Endothelial cell of hepatic sinusoid (primary cell): ENCODE measurements at regions not wholly inside any gene's neighbourhood (a gene's known extent, or its start where the extent isn't known, plus 50 kb on each side); places are given as distances from the start of the nearest gene placed in this dataset.
"Not testable (repeated sequence)": the region's sequence is repeated elsewhere in the genome, so short reads cannot be mapped to it uniquely, and the experiment has no call there.

Experiments
- in situ Hi-C: cut with HindIII; loops from 2 replicates; pipeline ENCODE4 v1.10.0; 2017; ENCODE audit warnings: low sequenced_read_pairs

DNA sequence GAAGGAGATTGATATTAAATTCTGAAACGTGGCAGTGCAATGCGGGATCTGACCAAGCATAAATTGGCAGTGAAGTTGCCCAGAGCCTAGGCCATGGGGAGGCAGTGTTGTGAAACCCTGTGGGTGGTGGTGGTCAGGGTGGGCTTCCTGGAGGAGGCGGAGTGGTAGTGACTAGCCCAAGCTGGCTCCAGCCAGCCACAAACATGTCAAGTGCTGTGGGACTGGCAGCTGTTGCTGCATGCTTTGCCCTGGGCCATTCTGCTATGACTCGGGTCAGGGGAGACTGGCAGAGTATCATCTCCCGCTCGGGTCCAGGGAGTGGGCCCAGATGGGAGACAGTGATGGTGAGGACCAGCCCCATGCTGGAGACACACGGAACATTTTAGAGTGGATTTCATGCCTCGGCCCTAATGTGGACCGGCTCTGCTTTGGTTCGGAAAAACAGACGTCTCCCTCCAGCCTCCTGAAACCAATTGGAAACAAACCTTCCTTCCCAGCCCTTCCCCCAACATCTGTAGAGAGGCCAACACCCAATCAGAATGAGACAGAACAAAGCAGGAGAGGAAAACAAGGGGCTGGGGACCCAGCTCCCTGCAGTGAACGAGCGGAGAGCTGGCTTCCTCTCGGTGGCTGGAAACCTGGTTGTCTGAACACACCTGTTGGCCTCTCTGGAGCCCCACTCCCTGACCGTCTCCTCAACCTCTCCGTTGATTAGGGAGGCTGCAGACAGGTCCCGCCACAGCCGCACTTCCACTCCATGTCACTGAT, 58.2 kb downstream of the TMEM270 start:
- in situ Hi-C loops: no loop called here

DNA sequence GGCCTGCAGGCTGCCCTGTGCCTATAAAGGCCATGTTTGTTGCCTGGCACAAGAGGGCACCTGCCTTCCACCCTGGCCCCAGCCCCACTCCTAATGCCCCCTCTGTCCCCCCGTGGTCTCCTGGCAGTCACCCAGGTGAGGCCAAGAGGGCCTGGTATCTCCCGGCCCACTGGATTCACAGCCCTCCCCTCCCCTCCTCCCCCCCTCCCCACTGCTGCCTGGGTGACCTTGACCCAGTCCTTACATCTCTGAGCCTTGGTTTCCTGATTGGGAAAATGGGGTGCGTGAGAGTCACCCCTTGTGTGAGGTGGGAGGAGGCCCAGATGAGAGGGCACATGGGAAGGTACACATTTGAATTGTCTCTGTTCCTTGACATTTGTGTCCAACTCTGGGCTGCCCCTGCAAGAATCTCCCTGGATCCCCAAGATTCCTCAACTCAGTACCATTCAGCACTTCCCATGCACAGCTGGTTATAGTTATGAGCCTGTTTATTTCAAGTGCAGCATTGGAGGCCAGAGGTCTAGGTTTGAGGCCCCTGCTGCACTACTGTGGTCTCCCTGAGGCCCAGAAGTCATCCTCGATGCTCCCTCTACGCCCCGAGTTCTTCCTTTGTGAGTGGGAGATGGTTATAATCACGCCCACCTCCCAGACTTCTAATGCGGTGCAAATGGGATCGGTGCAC, 58.9 kb downstream of the TMEM270 start:
- in situ Hi-C loops: no loop called here

DNA sequence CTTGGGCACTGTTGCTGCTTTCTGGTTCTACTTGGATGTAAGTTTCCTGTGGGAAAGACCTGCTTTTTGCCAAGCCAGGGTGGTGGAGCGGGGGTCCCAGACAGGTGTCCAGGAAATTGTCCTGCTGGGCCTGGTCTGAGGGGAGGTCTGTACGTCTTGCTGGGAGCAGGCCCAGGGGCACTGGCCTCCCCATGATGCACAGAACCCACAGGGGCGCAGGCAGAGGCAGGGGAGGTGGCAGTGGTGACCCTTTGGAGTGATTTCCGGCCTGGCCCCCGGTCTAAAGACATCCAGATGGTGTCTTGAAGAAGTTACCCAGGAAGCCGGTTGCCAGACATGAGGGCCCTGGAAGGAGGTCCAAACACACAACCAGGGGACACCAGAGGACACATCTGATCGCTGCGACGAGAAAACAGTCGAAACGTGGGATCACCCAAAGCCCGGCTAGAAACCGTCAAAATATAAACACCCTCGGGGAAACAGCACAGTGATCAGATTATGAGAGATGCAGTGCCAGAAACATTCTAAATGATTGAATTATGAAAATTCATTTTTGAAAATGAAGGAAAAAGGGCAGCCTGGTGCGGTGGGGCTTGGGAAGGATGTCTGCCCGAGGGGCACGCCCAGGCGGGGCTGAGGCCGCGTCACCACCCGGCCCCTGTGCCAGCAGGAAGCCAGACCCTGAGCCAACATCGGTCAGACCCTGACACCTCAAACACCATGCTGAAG, 59.6 kb downstream of the TMEM270 start:
- in situ Hi-C loops: no loop called here

DNA sequence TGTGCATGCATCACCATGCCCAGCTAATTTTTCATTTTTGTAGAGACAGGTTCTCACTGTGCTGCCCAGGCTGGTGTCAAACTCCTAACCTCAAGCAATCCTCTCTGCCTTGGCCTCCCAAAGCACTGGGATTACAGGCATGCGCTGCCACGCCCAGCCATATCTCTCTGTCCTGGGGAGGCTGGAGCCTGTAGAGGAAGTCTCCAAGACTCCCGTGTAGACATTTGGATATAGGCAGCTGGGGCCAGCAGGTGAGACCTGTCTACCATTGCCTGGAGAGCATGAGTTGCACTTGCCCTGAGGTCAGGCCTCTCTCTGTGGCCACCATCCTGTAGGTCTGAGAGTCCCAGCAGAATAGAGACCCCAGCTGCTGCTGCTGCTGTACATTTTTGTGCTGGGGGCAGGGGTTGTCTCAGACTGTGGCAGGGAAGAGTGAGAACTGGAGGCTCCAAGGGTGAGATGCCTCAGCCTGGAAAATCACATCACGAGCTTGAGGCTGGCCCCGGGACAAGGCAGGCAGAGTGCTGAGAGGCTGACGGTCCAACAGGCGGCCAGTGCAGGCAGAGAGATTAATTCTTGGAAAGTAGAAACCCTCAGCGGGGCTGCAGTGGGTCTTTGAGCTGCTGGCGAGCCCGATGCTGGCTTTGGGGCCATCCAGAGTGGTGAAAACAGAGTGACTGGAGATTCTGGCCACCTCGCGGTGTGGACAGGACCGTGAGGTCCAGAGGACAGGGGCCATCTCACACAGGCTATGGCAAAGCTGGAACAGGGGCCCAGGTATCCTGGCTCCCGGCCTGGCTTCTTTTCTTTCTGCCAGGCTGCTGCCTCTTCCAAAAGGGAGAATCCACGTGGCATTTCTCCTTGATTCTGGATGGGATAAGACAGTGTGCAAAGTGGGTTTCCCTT, 60.9 kb downstream of the TMEM270 start:
- in situ Hi-C loops: no loop called here

DNA sequence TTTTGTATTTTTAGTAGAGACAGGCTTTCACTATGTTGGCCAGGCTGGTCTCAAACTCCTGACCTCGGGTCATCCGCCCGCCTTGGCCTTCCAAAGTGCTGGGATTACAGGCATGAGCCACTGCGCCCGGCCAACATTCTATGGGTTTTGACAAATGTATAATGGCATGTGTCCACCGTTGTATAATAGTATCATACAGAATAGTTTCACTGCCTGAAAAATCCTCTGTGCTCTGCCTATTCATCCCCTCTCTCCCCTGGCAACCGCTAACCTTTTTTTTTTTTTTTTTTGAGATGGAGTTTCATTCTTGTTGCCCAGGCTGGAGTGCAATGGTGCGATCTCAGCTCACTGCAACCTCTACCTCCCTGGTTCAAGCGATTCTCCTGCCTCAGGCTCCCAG, 67.7 kb downstream of the TMEM270 start:
- in situ Hi-C loops: not testable (repeated sequence)

DNA sequence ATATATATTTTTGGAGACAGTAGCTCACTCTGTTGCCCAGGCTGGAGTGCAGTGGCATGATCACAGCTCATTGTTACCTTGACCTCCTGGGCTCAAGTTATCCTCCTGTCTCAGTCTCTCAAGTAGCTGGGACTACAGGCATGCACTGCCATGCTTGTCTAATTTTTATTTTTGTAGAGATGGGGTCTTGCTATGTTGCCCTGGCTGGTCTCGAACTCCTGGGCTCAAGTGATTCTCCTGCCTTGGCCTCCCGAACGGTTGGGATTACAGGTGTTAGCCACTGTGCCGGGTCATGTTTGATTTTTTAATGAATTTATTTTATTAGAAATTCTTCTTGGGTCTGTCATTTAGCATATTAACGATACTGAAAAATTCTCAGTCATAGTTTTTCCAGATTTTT, 70.5 kb downstream of the TMEM270 start:
- in situ Hi-C loops: no loop called here

DNA sequence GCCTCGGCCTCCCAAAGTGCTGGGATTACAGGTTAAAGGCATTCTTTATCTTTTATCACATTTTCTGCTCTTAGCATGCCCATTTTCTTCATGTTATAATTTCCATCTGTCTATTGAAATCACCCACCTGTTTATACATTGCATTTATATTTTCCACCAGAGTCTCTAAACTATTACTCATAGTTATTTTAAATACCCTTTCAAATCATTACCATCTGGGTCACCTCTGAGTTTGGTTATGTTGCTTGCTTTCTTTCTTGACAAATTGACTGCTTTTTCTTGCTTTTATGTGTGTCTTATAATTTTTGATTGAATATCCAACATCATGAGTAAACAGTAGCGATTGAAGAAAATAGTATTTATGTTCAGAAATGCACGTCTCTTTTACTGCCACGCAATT, 71.4 kb downstream of the TMEM270 start:
- in situ Hi-C loops: no loop called here

DNA sequence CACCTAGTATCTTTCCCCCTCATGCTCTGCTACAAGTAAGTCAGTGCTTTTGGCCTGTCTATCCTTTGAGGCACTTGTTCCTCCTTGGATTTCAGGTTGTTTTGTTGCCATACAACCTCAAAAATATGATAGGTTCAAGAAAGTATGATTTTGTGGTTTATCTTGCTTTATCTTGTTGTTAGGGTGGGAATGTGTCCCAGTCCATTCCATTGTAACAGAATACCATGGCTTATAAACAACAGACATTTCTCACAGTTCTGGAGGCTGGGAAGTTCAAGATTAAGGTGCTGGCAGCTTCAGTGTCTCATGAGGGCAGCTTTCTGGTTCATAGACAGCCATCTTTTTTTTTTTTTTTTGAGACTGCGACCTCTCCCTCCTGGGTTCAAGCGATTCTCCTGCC, 72.1 kb downstream of the TMEM270 start:
- in situ Hi-C loops: no loop called here

DNA sequence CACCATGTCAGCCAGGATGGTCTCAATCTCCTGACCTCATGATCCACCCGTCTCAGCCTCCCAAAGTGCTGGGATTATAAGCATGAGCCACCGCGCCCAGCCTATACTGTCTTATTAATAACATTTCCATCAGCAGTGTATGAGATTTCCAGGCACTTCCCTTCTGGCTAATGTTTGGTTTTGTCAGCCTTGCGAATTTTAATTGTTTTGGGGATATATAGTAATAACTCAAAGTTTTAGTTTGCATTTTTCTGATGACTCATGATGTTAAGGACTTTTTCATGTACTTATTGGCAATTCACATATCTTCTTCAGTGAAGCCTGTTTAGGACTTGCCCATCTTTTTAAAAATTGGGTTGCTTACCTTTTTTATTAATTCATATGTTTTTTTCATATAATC, 76.0 kb downstream of the TMEM270 start:
- in situ Hi-C loops: no loop called here

DNA sequence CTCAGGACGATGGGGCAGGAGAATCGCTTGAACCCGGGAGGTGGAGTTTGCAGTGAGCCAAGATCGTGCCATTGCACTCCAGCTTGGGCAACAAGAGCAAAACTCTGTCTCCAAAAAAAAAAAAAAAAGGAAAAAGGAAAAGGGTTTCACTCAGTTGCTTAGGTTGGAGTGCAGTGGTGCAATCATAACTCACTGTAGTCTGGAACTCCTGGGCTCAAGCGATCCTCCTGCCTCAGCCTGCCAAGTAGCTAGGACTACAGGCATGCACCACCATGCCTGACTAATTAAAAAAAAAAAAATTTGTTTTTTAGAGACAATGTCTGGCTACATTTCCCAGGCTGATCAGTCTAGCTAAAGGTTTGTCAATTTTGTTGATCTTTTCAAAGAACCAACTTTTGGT, 76.7 kb downstream of the TMEM270 start:
- in situ Hi-C loops: not testable (repeated sequence)

DNA sequence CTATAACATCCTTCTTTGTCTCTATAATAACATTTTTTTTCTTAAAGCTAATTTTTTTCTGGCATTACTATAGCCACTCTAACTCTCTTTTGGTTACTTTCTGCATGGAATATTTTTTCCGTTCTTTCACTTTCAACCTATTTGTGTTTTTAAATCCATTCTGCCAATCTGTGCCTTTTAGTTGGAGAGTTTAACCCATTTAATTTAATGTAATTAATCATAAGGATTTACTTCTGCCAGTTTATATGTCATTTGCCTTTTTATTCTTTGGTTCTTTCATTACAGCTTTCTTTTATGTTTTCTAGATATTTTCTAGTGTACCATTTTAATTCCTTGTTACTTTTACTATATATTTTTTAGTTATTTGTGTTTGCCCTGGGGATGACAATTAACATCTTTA, 78.6 kb downstream of the TMEM270 start:
- in situ Hi-C loops: no loop called here

DNA sequence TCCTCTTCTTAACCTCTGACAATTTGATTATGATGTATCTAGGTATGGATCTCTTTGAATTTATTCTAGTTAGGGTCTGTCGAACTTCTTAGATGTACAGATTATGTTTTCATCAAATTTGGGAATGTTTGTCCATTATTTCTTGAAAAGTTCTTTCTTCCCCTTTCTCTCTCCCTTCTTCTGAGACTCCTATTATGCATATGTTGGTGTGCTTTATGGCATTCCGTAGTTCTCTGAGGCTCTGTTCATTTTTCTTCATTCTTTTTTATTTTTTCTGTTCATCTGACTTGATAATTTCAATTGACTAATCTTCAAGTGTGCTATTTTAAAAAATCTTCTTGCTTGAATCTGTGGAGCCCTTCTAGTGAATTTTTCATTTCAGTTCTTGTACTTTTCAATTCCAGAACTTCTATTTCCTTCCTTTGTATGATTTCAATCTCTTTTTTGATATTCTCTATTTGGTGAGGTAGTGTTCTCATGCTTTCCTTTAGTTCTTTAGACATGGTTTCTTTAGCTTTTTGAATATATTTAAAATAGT, 79.8 kb downstream of the TMEM270 start:
- in situ Hi-C loops: no loop called here

DNA sequence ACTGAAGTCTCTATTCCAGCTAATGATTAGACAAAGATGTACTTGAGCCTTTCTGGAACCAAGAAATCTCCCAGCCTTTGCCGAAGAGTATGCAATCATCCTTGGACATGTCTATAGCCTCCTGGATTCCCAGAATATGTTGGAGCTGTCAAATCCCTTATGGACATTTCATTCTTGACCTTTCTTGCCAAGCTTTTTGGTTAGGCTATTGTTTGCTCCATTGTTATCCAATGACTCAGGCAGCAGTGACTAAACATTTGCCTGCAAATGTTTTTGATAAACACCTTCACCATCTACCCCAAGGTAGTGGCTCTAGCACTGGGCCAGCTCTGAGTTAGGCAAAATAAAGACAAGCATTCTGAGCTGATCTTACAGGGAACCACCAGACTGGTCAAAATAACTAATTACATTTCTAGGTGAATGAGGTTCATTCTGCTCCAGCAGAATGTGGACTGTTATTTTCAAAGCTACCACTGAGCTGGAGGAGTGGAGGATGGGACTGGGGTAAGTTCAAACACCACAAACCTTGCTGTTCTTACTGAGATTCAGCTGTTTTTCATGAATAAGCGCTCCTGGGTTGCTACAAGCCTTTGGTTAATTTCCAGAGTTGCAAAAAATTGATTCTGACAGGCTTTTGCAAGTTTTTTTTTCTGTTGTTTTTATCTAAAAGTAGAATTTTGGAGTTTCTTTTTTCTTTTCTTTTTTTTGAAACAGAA, 81.0 kb downstream of the TMEM270 start:
- in situ Hi-C loops: no loop called here

DNA sequence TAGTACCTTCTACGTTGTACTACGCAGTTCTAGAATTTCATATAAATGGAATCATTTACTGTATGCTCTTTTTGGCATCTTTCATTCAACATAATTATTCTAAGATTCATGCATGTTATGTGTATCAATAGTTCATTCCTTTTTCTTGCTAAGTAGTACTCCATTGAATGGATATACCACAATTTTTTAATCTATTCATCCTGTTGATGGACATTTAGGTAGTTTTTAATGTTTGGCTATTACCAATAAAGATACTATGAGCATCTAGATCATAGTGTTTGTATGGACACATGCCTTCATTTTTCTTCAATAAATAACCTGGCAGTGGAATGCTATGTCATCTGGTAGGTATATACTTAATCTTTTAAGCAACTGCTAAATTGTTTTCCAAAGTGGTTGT, 83.0 kb upstream of the ELN start:
- in situ Hi-C loops: loop anchor here (5.0 kb wide), 1 partner anchor 72 kb away; no protein-coding TSS in a partner anchor

DNA sequence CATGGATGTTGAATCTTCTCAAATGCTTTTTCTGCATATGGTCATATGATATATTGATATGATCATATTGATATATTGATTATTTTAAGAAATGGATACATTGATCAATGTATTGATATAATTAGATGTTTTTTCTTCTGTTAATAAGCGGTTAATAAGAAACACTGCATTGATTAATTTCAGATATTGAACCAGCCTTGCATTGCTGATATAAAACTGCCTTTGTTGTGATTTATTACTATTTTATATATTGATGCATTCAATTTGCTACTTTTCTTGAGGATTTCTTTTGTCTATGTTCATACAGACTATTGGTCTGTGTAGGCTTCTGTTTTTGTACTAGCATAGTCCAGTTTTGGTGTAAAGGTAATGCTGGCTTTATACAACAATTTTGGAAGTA, 79.7 kb upstream of the ELN start:
- in situ Hi-C loops: loop anchor here (5.0 kb wide), 1 partner anchor 69 kb away; no protein-coding TSS in a partner anchor

DNA sequence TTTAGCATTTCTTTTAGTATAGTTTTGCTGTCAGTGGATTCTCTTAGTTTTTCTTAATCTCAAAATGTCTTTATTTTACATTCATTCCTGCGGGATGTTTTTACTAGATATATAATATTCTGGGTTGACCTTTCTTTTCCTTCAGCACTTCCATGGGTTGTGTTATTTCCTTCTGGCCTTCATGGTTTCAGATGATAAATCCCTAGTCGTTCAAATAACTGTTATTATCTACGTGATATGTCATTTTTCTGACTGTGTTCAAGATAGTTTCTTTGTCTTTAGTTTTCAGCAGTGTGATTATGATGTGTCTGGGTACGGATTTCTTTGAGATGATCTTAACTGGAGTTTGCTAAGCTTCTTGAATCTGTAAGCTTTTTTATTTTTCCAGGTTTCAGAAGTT, 75.7 kb upstream of the ELN start:
- in situ Hi-C loops: no loop called here

DNA sequence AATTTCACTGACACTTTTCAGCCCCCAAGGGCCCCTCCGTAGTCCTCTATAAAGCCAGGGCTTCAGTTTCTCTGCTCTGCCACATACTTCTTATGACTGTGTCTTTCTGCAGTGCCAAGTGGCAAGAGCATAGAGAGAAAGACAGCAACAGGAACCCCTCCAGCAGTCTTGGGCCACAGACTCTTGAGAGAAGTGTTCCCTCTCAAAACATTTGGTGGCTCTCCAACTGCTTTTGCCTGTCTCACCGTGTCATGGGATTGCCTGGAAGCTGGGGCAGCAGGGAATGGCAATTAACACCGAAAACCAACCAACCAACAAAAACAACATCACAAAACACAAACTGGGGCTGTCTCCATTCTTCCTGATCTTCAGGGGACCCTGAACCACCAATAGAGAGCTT, 73.8 kb upstream of the ELN start:
- in situ Hi-C loops: no loop called here

DNA sequence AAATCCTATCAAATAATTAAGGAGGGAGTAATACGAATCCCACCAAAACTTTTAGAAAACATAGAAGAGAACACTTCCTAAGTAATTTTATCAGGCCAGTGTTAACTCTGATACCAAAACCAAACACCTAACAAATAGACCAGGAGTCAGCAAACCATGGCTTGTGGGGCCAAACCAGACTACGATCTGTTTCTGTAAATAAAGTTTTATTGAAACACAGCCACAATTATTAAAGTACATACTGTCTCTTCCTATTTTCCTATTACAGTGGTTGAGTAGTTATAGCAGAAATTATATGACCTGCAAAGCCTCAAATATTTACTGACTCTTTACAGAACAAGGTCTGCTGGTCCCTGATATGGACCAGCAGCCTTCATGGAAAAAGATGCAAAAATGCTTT, 73.1 kb upstream of the ELN start:
- in situ Hi-C loops: no loop called here

DNA sequence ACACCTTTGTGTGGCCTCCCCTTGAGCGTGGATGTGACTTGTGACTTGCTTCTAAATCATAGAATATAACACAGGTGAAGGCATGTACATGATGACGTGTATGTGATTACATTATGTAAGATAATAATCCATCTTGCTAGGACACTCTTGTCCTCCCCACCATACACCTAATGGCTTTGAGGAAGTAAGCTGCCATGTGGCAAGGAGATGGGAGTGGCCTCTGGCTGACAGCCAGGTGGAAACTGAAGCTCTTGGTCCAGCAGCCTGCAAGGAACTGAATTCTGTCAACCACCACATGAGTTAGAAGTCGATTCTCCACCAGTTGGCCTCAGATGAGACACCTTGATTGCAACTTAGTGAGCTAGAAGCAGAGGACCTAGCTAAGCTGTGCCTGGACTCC, 67.4 kb upstream of the ELN start:
- in situ Hi-C loops: no loop called here

DNA sequence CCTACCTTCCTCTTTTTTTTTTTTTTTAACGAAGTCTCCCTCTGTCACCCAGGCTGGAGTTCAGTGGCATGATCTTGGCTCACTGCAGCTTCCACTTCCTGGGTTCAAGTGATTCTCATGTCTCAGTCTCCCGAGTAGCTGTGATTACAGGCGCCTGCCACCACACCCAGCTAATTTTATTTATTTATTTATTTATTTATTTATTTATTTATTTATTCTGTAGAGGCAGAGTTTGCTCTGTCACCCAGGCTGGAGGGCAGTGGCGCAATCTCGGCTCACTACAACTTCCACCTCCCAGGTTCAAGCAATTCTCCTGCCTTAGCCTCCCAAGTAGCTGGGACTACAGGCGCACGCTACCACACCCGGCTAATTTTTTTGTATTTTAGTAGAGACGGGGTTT, 66.0 kb upstream of the ELN start:
- in situ Hi-C loops: not testable (repeated sequence)
